WTC11 (cell line): ENCODE measurements at regions not wholly inside any gene's neighbourhood (a gene's known extent, or its start where the extent isn't known, plus 50 kb on each side); places are given as distances from the start of the nearest gene placed in this dataset.
"Not testable (repeated sequence)": the region's sequence is repeated elsewhere in the genome, so short reads cannot be mapped to it uniquely, and the experiment has no call there.

Experiments used
- ATAC-seq: fragments of 200-7000 bp; cut with Tn5 transposase; 2 replicates; pipeline ENCODE4 v1.10.0; 2021; ENCODE audit warnings: mild to moderate bottlenecking, moderate library complexity
- CTCF ChIA-PET: fragments of 300-600 bp; sonication (Branson Sonifier 250); formaldehyde crosslinking; loops from one replicate; lab custom pipeline; 2021; ENCODE audit warnings: antibody characterized with exemption; lab: Charles Lee
- POLR2A ChIA-PET: fragments of 350-600 bp; sonication (Branson Sonifier 250); formaldehyde crosslinking; loops from one replicate; lab custom pipeline; 2021; ENCODE audit warnings: antibody characterized with exemption; lab: Charles Lee
- DNase-seq: peaks from one replicate; pipeline ENCODE4 v3.0.0; 2021; ENCODE audit warnings: low spot score
- H3K27ac Mint-ChIP-seq: 2 replicates; pipeline ENCODE4 v1.8.0; 2021; ENCODE audit warnings: mixed read lengths
- H3K27me3 Mint-ChIP-seq: 2 replicates; pipeline ENCODE4 v1.8.0; 2021; ENCODE audit warnings: low read depth, mild to moderate bottlenecking, moderate library complexity, mixed read lengths
- H3K36me3 Mint-ChIP-seq: 2 replicates; pipeline ENCODE4 v1.8.0; 2021; ENCODE audit warnings: mixed read lengths
- H3K4me1 Mint-ChIP-seq: 2 replicates; pipeline ENCODE4 v1.8.0; 2022; ENCODE audit warnings: mixed read lengths
- H3K4me3 Mint-ChIP-seq: 2 replicates; pipeline ENCODE4 v1.8.0; 2021; ENCODE audit warnings: mild to moderate bottlenecking, moderate library complexity, mixed read lengths
- H3K9me3 Mint-ChIP-seq: 2 replicates; pipeline ENCODE4 v1.8.0; 2021; ENCODE audit warnings: mixed read lengths

GRCh38 chr1:149354579-149354978 is 120.3 kb upstream of the NBPF19 start:
- CTCF ChIA-PET, H3K27me3 Mint-ChIP-seq: not testable (repeated sequence)

GRCh38 chr1:149355748-149356147 is 119.1 kb upstream of the NBPF19 start:
- H3K27me3 Mint-ChIP-seq, DNase-seq, H3K4me3 Mint-ChIP-seq, H3K4me1 Mint-ChIP-seq, CTCF ChIA-PET, POLR2A ChIA-PET, H3K27ac Mint-ChIP-seq, H3K9me3 Mint-ChIP-seq, ATAC-seq, H3K36me3 Mint-ChIP-seq: not testable (repeated sequence)

More at GRCh38 chr1:149354579-149354978, 120.3 kb upstream of the NBPF19 start:
- ATAC-seq, H3K4me3 Mint-ChIP-seq, H3K4me1 Mint-ChIP-seq, H3K36me3 Mint-ChIP-seq, H3K27ac Mint-ChIP-seq, H3K9me3 Mint-ChIP-seq, DNase-seq, POLR2A ChIA-PET: not testable (repeated sequence)

- H3K9me3 Mint-ChIP-seq, POLR2A ChIA-PET, H3K27me3 Mint-ChIP-seq, CTCF ChIA-PET, H3K27ac Mint-ChIP-seq, ATAC-seq, H3K36me3 Mint-ChIP-seq, DNase-seq, H3K4me1 Mint-ChIP-seq, H3K4me3 Mint-ChIP-seq: not testable (repeated sequence)
Measured at GRCh38 chr1:149356152-149356551, 118.7 kb upstream of the NBPF19 start.

GRCh38 chr1:149360351-149360750 is 114.5 kb upstream of the NBPF19 start:
- H3K27me3 Mint-ChIP-seq, ATAC-seq, DNase-seq, H3K9me3 Mint-ChIP-seq, H3K27ac Mint-ChIP-seq, H3K36me3 Mint-ChIP-seq, CTCF ChIA-PET, H3K4me3 Mint-ChIP-seq, POLR2A ChIA-PET, H3K4me1 Mint-ChIP-seq: not testable (repeated sequence)

GRCh38 chr1:149361310-149361709 is 113.5 kb upstream of the NBPF19 start:
- H3K9me3 Mint-ChIP-seq, H3K4me3 Mint-ChIP-seq, ATAC-seq, H3K4me1 Mint-ChIP-seq, H3K27me3 Mint-ChIP-seq, POLR2A ChIA-PET, DNase-seq, H3K27ac Mint-ChIP-seq, CTCF ChIA-PET, H3K36me3 Mint-ChIP-seq: not testable (repeated sequence)

- CTCF ChIA-PET, H3K27ac Mint-ChIP-seq, H3K36me3 Mint-ChIP-seq, ATAC-seq, H3K4me3 Mint-ChIP-seq, H3K9me3 Mint-ChIP-seq, POLR2A ChIA-PET, H3K4me1 Mint-ChIP-seq, DNase-seq, H3K27me3 Mint-ChIP-seq: not testable (repeated sequence)
Measured at GRCh38 chr1:149364188-149364981, 110.5 kb upstream of the NBPF19 start.

- H3K9me3 Mint-ChIP-seq, H3K4me1 Mint-ChIP-seq, H3K27ac Mint-ChIP-seq, DNase-seq, H3K4me3 Mint-ChIP-seq, CTCF ChIA-PET, H3K36me3 Mint-ChIP-seq, ATAC-seq, H3K27me3 Mint-ChIP-seq, POLR2A ChIA-PET: not testable (repeated sequence)
Measured at GRCh38 chr1:149366402-149366801, 108.4 kb upstream of the NBPF19 start.

GRCh38 chr1:149367472-149368044 is 107.3 kb upstream of the NBPF19 start:
- H3K4me3 Mint-ChIP-seq, DNase-seq, CTCF ChIA-PET, H3K27ac Mint-ChIP-seq, ATAC-seq, POLR2A ChIA-PET, H3K9me3 Mint-ChIP-seq, H3K4me1 Mint-ChIP-seq, H3K36me3 Mint-ChIP-seq, H3K27me3 Mint-ChIP-seq: not testable (repeated sequence)

- CTCF ChIA-PET, H3K4me3 Mint-ChIP-seq, H3K27me3 Mint-ChIP-seq, DNase-seq, H3K4me1 Mint-ChIP-seq, H3K27ac Mint-ChIP-seq, H3K9me3 Mint-ChIP-seq, POLR2A ChIA-PET, H3K36me3 Mint-ChIP-seq: not testable (repeated sequence)
- ATAC-seq: peak; percentile 59
Measured at GRCh38 chr1:149368337-149368736, 106.5 kb upstream of the NBPF19 start.

GRCh38 chr1:149369081-149369480 is 105.8 kb upstream of the NBPF19 start:
- peak; percentile 41 for ATAC-seq
- H3K4me1 Mint-ChIP-seq: not testable (repeated sequence)

GRCh38 chr1:149371955-149372354 is 102.9 kb upstream of the NBPF19 start:
- H3K4me1 Mint-ChIP-seq, H3K9me3 Mint-ChIP-seq, POLR2A ChIA-PET, ATAC-seq, CTCF ChIA-PET, H3K36me3 Mint-ChIP-seq, H3K27me3 Mint-ChIP-seq, DNase-seq, H3K4me3 Mint-ChIP-seq, H3K27ac Mint-ChIP-seq: not testable (repeated sequence)

More at GRCh38 chr1:149369081-149369480, 105.8 kb upstream of the NBPF19 start:
- H3K27ac Mint-ChIP-seq, H3K27me3 Mint-ChIP-seq, H3K9me3 Mint-ChIP-seq, CTCF ChIA-PET, H3K36me3 Mint-ChIP-seq, DNase-seq, H3K4me3 Mint-ChIP-seq, POLR2A ChIA-PET: not testable (repeated sequence)

- H3K27ac Mint-ChIP-seq, H3K9me3 Mint-ChIP-seq, H3K36me3 Mint-ChIP-seq, H3K4me1 Mint-ChIP-seq, CTCF ChIA-PET, H3K27me3 Mint-ChIP-seq, DNase-seq, POLR2A ChIA-PET, H3K4me3 Mint-ChIP-seq, ATAC-seq: not testable (repeated sequence)
Measured at GRCh38 chr1:149378462-149378861, 96.4 kb upstream of the NBPF19 start.
